G401.6 (cell line): ENCODE measurements at regions not wholly inside any gene's neighbourhood (a gene's known extent, or its start where the extent isn't known, plus 50 kb on each side); places are given as distances from the start of the nearest gene placed in this dataset.
"Not testable (repeated sequence)": the region's sequence is repeated elsewhere in the genome, so short reads cannot be mapped to it uniquely, and the experiment has no call there.

Experiments
- FAIRE-seq: peaks from 2 replicates; lab custom pipeline; 2012; peaks lifted over from hg19 to GRCh38; lab: Jason Lieb, UNC

- no peak for FAIRE-seq
These were observed 906.0 kb upstream of the NXPH2 start for GRCh38 chr2:139686205-139686604.

GRCh38 chr2:139685090-139685983 is 905.1 kb upstream of the NXPH2 start:
- FAIRE-seq: no peak

GRCh38 chr2:139684286-139684860 is 904.2 kb upstream of the NXPH2 start:
- FAIRE-seq: no peak

GRCh38 chr2:139674577-139674976 is 894.4 kb upstream of the NXPH2 start:
- FAIRE-seq: no peak

- not testable (repeated sequence) for FAIRE-seq
These were observed 893.3 kb upstream of the NXPH2 start for GRCh38 chr2:139673447-139673846.

- no peak for FAIRE-seq
These were observed 889.5 kb upstream of the NXPH2 start for GRCh38 chr2:139669675-139670074.

GRCh38 chr2:139652385-139652784 is 872.2 kb upstream of the NXPH2 start:
- FAIRE-seq: no peak

- no peak for FAIRE-seq
These were observed 865.4 kb upstream of the NXPH2 start for GRCh38 chr2:139645617-139646016.

- FAIRE-seq: no peak
These were observed 862.9 kb upstream of the NXPH2 start for GRCh38 chr2:139643139-139643538.

GRCh38 chr2:139631966-139632365 is 851.8 kb upstream of the NXPH2 start:
- FAIRE-seq: no peak

- no peak for FAIRE-seq
These were observed 848.7 kb upstream of the NXPH2 start for GRCh38 chr2:139628931-139629330.

- no peak for FAIRE-seq
These were observed 845.9 kb upstream of the NXPH2 start for GRCh38 chr2:139626128-139626527.

GRCh38 chr2:139622691-139623090 is 842.5 kb upstream of the NXPH2 start:
- FAIRE-seq: no peak

GRCh38 chr2:139617747-139618146 is 837.6 kb upstream of the NXPH2 start:
- FAIRE-seq: no peak

GRCh38 chr2:139613264-139613663 is 833.1 kb upstream of the NXPH2 start:
- FAIRE-seq: no peak

GRCh38 chr2:139610512-139610911 is 830.3 kb upstream of the NXPH2 start:
- no peak for FAIRE-seq

- no peak for FAIRE-seq
These were observed 828.9 kb upstream of the NXPH2 start for GRCh38 chr2:139609109-139609508.

GRCh38 chr2:139605668-139606067 is 825.5 kb upstream of the NXPH2 start:
- FAIRE-seq: no peak

GRCh38 chr2:139600166-139600565 is 820.0 kb upstream of the NXPH2 start:
- no peak for FAIRE-seq

GRCh38 chr2:139585101-139585500 is 804.9 kb upstream of the NXPH2 start:
- no peak for FAIRE-seq

- FAIRE-seq: no peak
These were observed 794.2 kb upstream of the NXPH2 start for GRCh38 chr2:139574371-139574770.

- no peak for FAIRE-seq
These were observed 776.6 kb upstream of the NXPH2 start for GRCh38 chr2:139556789-139557188.

GRCh38 chr2:139550873-139551272 is 770.7 kb upstream of the NXPH2 start:
- no peak for FAIRE-seq

GRCh38 chr2:139550341-139550740 is 770.2 kb upstream of the NXPH2 start:
- FAIRE-seq: no peak
